ACHN (cell line): ENCODE measurements at regions not wholly inside any gene's neighbourhood (a gene's known extent, or its start where the extent isn't known, plus 50 kb on each side); places are given as distances from the start of the nearest gene placed in this dataset.

Experiments used
- DNase-seq: peaks from one replicate; pipeline ENCODE4 v3.0.0-alpha.2; 2015
- in situ Hi-C: cut with HindIII; loops from 2 replicates; pipeline ENCODE4 v1.10.0; 2017; ENCODE audit warnings: low sequenced_read_pairs, low pct_ligation_motif_present, low pct_unique_long_range_greater_than_20kb

DNA sequence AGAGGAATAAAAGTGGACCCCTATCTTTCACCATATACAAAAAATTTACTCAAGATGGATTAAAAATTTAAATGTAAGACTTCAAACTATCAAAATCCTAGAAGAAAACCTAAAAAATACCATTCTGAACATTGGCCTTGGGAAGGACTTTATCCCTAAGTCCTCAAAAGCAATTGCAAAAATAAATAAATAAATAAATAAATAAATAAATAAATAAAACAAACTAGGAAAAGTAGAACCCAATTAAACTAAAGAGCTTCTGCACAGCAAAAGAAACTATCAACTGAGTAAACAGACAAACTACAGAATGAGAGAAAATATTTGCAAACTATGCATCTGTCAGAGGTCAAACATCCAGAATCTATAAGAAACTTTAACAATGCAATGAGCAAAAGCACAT is 874.9 kb upstream of the PCDH20 start:
- in situ Hi-C loops = no loop called here
- no peak for DNase-seq

DNA sequence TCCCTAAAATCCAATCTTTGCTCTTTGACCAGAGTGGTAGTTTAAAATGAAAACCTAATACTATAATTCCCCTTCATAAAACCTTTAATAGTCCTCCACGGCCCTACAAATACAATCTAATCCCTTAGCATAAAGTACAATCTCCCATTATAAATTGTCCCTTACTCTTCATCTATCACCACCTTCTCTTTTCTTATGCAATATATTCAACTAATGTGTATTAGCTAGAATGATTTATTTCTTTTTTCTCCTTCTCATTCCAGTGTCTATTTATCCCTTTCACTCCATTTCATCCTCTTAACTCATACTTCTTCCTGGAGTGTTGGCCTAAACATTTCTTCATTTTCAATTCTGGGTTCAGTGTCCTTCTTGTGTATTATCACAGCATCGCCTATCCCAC is 872.1 kb upstream of the PCDH20 start:
- in situ Hi-C loops = no loop called here
- DNase-seq = no peak

DNA sequence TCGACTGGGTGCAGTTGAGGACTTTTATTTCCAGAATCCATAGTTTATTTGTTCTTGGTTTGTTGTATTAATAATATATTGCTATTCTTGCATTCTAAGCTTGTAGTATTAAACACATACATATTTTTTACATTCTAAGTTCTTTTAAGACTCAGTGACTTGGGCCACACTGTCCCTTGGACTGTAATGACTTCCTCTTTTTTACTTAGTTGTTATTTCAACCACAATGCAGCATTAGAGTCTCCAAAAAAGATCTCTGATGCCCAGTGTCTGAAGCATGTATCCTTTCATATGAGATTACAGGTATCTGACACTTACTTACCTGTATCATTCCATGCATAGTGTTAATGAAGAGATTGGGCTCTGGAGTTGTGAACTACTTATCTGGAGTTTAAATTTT is 864.9 kb upstream of the PCDH20 start:
- no peak for DNase-seq
- in situ Hi-C loops = no loop called here

DNA sequence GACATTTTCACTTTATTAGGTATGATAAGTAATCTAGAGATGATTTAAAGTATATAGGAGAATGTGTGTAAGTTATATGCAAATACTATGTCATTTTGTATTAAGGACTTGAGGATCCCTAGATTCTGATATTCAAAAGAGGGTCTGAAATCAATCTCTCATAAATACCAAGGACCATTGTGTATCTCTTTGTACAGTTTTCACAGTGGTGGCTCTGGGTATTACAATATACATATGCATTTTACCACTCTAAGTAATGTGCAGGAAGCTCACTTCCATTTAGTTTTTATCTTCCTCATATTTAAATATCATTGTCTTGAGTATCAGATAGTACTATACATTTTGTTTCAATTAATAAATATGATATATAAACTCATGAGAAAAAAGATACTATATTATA is 862.6 kb upstream of the PCDH20 start:
- in situ Hi-C loops = no loop called here
- no peak for DNase-seq

DNA sequence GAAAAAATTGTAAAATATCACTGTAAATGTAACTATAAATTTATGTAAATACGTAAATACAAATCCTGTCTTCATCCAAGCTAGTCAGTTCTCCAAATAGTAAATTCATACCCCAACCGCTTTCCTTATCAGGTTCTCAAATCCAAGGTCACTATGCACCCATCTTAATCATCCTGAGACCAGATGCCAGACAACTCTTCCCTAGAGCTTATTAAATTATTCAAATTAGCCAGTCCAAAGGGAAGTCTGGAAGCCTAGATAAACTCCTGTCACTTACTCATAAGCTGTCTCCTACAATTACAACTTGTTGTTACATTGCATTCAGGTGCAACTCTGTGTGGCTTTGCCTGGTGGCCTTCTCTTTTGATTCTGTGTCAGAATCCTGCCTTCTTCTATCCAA is 836.1 kb upstream of the PCDH20 start:
- in situ Hi-C loops = no loop called here
- no peak for DNase-seq

DNA sequence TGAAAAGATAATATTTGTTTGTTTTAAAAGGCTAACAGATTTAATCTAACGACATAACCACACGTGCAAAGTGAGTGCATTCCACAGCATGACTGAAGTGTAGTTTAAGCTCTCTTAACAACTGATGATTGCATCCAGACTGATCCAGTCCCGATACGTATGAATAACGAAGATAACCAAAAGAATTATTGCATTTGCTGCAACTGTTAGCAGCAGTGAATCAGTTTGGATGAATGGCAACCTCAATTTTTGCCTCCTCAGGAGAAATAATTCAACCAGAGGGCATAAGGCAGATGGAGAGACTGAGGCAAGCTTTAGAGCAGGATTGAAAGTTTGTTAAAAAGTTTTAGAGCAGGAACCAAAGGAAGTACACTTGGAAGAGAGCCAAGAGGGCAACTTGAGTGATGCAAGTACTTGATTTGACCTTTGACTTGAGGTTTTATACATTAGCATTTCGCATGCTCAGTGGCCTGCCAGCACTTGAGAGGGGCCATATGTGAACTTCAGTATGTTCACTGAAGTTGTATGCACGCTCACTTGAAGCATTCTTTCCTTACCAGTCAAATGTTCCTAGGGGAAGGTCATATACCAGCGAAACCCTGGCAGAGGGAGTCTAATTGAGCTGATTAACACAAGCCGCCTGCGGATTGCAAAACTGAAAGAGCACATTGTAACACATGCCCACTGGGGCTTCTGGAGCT is 835.0 kb upstream of the PCDH20 start:
- in situ Hi-C loops = no loop called here
- no peak for DNase-seq

DNA sequence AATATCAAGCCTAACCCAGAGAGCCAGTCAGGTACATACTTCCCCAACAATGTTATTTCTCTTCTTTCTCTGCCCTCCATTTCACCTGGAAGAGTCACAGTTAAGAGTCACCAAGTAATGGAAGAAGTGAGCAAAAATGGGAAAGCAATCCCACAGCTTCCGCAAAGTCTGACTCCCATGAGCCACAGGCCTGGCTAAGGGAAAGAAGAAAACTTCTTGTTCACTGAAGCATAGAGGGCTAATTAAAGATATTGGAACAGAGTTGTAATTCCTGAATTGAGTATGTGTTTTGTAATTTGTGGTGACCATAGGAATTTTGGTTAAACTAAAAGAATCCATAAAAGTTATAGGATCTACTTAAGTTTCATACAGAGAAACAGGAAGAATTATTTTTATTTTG is 830.9 kb upstream of the PCDH20 start:
- no peak for DNase-seq
- in situ Hi-C loops = no loop called here

DNA sequence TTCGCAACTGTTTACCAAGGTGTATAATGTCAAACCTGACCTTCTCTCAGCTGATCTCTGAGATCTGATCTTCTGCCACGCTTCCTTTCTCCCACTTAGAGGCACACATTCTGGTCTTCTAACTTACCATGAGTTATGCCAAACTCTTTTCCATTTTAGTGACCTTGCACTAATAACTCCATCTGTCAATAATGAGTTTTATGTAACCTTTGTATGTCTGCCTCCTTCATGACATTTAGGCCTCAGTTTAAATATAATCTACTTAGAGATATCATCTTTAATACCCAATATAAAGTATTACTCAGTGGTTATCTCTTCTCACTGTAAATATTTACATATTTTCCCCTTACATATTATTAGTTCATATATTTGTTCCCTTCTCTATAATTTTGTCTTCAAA is 827.5 kb upstream of the PCDH20 start:
- in situ Hi-C loops = no loop called here
- no peak for DNase-seq

DNA sequence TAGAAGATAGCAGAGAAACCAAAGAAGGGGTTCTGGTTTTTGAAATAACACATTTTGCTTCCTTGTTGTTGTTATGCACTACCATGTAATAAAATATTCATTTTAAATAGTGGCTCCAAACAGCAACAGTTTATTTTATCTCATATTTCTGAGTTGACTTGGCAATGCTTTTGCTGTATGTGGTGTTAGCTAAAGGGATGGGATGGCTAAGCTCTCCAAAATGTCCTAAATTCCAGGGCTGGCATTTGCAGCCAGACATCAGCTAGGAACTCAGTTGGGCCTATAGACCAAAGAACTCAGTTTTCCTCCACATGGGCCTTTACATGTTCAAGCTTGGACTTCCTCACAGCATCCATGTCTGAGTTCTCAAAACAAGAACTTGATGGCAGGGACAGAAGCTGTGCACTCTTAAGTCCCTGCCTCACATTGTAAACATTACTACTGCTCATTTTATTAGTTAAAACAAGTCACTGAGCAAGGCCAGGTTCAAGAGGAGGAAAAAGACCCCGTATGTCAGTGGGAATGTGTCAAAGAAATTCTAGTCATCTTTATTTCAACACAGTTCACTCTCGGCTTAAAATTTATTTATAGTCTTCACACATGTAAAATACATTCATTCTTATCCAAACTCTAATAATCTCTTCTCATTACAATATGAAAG is 819.3 kb upstream of the PCDH20 start:
- in situ Hi-C loops = no loop called here
- DNase-seq = no peak

DNA sequence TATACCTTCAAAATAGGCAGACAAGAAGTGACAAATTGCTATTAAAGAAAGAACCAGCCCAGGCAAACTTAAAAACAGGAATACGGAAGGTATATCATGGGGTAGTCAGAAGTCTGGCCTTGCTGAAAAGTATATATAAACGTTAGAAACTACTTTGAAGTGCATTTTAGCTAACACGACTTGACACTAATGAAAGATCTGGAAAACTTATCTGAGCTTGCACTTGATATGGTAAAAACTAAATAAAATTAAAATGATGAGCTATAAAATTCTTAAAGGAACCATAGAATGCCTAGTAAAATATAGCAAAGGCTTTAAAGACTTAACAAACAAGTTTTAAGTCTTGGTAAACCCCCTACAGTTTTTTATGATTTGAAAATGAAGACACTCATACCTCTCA is 795.3 kb upstream of the PCDH20 start:
- DNase-seq = no peak
- in situ Hi-C loops = no loop called here

DNA sequence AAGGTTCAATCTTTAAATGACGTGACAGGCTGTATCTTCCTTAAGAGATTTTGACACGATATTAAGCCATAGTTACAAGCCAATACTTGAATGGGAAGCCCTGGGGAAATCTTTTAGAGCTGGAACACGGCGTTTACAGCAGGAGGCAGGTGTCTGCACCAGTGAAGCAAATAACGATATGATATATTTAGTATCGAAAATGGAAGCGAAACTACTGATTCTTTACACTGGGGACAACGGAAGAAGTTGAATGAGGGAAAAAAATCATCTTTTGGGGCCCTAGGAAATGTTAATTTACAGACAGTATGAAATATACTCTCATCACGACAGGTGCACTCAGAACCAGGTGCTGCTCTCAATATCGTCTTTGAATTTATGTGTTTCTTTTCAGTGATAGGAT is 793.9 kb upstream of the PCDH20 start:
- no peak for DNase-seq
- in situ Hi-C loops = no loop called here

DNA sequence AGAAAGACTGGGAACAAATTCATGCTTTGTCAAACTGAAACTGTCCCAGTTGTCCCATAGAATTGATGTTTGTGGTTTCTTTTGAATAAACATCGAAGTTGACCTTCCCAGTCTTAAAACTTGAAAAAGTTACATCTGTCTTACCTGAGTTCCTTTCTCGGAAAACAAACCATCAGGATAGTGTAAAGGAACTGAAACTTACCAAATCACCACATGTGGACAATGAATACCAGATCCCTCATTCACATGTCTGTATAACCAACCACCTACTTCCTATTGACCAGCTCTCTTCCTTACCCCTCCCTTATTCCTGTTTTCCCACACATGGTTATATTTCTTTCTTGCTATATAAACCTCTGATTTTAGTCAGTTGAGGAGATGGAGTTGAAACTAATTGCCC is 791.7 kb upstream of the PCDH20 start:
- DNase-seq = no peak
- in situ Hi-C loops = no loop called here

DNA sequence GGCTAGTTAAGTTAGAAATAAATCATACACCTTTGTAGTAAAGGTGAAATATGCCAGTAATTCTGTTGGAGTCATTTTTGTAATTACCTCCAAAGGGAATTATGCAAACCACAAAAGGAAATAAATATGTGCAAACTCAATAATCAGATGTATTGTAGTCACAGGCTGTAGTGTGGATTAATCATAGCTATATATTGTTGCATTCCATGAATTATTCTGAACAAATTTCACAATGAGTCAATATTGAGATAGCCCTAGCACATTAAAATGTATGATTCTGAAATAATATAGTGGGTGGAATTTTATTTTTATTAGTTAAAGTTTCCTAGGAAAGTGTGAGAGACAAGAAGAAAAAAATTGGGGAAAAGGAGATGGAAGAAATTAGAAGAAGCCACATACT is 790.5 kb upstream of the PCDH20 start:
- no peak for DNase-seq
- in situ Hi-C loops = no loop called here

DNA sequence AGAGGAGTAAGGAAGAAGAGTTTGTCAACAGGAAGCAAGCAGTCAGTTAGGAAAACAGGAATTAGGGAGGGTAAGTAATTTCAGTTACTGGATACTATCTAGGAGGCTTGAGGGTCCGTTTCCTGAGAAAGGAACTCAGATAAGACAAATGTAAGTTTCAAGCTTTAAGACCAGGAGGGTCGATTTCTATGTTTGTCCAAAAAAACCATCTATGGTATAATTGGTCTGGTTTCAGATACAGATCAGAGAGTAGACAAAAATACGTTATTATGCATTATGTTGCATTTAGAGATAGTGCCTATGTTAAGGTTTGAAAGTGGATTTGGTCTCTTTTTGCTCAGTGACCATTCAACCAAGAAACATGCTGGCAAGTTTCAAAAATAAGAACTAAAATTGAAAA is 789.6 kb upstream of the PCDH20 start:
- DNase-seq = no peak
- in situ Hi-C loops = no loop called here

DNA sequence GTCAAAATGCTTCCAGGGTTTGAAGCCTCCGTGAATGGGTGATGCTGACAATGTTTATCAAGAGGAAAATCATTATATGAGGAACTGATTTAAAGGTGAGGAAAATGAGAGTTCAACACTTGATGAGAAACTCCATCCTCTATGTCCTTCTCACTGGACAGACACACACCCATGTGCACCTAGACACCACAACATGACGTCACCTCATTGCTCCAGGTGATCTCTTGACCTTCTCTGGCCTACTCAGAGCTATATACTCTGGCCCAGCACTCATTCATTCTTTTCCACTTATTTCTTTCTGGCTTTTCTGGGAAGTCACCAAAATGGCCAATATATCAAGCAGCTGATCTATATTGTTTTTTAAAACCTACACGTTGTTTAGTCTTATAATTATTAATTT is 778.7 kb upstream of the PCDH20 start:
- in situ Hi-C loops = no loop called here
- DNase-seq = no peak

DNA sequence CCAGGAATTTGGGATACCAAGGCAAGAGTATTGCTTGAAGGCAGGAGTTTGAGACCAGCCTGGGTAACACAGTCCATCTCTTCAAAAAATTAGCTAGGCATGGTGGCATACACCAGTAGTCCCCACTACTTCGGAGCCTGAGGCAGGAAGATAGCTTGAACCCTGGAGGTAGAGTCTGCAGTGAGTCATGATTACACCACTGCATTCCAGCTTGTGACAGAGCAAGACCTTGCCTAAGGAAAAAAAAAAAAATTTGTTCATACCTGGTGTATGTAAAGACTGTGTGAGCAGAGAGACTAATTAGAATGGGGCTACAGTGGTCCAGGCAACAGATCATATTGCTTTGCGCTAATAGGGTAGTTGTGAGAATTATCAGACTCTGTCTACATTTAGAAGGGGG is 778.3 kb upstream of the PCDH20 start:
- in situ Hi-C loops = no loop called here
- no peak for DNase-seq

DNA sequence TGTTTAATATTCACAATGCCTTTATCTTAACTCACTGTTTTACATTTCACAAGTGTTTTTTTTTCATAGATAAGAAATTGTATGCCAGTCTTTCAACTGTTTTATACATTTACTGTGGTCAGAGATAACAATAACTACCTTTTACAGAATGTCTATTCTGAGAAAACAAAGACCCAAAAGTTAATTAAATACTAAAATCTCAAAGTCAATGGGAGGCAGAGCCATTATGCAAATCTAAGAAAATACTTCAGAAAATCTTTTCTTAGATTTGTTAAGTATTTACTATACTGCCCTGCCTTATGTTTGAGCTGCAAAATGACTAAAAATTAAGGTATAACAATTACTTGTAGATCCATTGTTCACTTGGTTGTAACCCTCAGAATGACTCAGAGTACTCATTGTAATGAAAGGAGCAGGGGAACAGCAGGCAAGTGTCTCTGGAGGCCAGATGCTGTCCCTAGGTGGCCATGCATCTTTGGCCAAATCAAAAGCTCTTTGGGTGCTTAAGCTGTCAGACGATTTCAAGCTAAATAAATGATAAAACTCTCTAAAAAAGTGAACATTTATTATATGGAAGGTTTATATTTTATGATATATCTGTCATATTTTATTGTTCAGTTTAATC is 770.1 kb upstream of the PCDH20 start:
- in situ Hi-C loops = no loop called here
- no peak for DNase-seq

DNA sequence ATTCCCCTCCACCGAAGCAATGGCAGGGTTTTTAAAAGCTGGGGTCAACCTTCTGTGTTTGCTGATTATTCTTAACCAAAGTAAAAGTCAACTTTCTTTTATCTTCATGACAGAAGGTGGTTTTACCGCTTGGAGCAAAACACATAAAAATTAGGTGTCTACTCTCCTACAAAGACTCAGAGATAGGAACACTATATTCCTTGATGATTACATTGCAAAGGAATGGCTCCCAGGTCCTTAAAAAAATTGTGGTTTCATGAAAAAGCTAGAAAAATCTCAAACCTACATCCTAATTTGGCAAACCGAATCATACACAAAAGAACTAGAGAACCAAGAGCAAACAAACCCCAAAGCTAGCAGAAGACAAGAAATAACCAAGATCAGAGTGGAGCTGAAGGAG is 760.4 kb upstream of the PCDH20 start:
- no peak for DNase-seq
- in situ Hi-C loops = no loop called here

DNA sequence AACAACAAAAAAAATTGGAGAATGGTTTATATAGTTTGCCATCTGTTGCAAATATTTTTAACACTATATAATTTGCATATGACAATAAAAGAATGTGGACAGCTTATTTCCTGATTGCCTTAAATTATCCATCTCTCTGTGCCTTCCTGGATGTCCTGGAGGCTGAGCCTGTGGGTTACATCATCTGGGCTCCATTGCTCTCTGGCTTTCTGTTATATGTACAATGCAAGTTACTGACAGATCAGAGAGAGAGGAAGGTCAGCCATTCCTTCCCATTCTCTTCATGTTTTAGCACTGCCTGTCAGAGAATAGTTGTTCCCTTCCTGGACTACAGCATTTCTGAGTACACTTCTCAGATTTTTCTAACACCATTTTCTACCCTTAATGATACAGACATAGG is 758.3 kb upstream of the PCDH20 start:
- in situ Hi-C loops = no loop called here
- DNase-seq = no peak

DNA sequence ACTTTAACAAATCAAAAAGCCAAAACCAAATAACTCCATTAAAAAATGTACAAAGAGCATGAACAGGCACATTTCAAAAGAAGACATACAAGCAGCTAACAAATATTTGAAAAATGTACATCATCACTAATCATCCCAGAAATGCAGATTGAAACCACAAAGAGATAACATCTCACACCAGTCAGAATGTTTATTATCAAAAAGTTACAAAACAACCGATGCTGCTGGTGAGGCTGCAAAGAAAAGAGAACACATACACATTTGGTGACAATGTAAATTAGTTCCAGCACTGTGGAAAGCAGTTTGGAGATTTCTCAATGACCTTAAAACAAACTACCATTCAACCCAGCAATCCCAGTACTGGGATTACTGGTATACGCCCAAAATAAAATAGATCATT is 756.0 kb upstream of the PCDH20 start:
- in situ Hi-C loops = no loop called here
- no peak for DNase-seq
